HL-60 (cell line): ENCODE measurements at regions not wholly inside any gene's neighbourhood (a gene's known extent, or its start where the extent isn't known, plus 50 kb on each side); places are given as distances from the start of the nearest gene placed in this dataset.

Source experiments
- CTCF ChIP-seq: IDR thresholded peaks from one replicate; pipeline ENCODE4 v1.5.1; 2011; ENCODE audit warnings: low read length, control low read depth, inconsistent platforms; ENCODE audit not compliant: insufficient read depth
- POLR2AphosphoS5 ChIP-seq: IDR thresholded peaks from 2 replicates; pipeline ENCODE4 v1.6.1; 2012; ENCODE audit warnings: low read depth

- TF ChIP-seq CTCF, result no peak
- no peak for TF ChIP-seq POLR2AphosphoS5
Measured at GRCh38 chr7:28240481-28240880, 59.9 kb upstream of the JAZF1 start.
